HG03064 (cell line): ENCODE measurements at regions not wholly inside any gene's neighbourhood (a gene's known extent, or its start where the extent isn't known, plus 50 kb on each side); places are given as distances from the start of the nearest gene placed in this dataset.

Experiments
- ATAC-seq: cut with Tn5 transposase; IDR thresholded peaks from one replicate; pipeline ENCODE4 v1.9.1; 2021; ENCODE audit warnings: low read depth; ENCODE audit not compliant: unreplicated experiment

- no peak for ATAC-seq
These were observed 225.2 kb upstream of the RBFOX1 start for GRCh38 chr16:7107436-7107835.

DNA sequence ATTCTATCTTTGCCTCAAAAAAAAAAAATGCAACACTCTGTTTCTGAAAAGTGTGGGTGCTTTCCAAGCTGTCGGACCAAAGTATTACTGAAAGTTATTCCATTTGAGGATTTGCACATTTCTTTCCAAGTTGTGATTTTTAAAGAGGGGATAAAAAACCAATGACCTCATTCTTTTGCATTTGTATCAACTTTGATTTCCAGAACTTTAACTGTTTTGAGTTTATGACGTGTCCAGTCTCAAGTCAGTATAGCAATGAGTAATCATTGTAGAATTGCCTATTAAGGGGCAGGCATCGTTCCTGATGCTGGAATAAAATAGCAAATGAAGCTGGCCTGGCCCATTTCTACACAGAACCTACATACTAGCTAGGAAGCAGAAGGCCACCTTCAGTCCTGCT lies 229.6 kb upstream of the RBFOX1 start:
- no peak for ATAC-seq

GRCh38 chr16:7101054-7101453 lies 231.6 kb upstream of the RBFOX1 start:
- ATAC-seq = no peak

GRCh38 chr16:7097518-7097917 lies 235.1 kb upstream of the RBFOX1 start:
- no peak for ATAC-seq

- ATAC-seq = no peak
These were observed 239.1 kb upstream of the RBFOX1 start for GRCh38 chr16:7093511-7093910.

- ATAC-seq = no peak
These were observed 242.0 kb upstream of the RBFOX1 start for GRCh38 chr16:7090628-7091115.

DNA sequence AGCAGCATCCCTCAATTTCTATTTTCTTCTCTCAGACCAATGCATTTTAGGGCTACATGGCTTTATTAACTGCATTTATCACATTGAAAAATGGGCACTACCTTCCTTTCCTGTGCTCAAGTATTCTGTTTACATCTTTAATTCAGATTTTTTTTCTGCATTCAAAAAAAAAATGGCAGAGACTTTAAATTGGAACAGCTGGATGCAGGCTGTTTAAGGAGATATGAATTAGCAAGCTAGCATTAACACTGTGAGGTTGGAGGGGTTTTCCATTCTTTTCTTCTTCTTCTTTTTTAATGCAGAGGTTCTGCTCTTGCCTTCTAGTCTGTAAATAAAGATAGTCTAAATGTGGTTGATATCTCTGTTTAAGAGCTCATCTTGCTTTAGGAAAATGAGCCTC lies 242.9 kb upstream of the RBFOX1 start:
- ATAC-seq = no peak

DNA sequence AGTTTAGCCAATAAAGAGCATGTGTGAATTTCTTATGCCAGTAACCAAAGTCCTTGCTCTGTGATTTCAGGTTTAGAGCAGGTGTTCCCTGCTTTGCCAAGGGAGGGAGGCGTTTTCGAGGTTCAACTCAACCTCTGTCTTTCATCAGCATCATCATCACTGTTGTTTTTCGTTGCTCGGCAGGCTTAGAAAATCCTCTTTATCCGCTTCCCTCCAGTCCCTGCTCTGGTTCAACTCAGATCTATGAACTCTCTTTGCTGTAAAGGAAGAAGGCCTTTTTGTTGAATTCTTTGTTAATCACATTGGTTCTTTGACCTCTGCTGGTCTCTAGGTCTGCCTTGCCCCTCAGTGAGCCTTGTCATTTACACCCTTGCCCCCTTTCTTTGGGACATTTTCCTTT lies 243.9 kb upstream of the RBFOX1 start:
- ATAC-seq = no peak

GRCh38 chr16:7086822-7087616 lies 245.6 kb upstream of the RBFOX1 start:
- ATAC-seq = no peak

GRCh38 chr16:7085776-7086175 lies 246.9 kb upstream of the RBFOX1 start:
- no peak for ATAC-seq

GRCh38 chr16:7083096-7083495 lies 249.5 kb upstream of the RBFOX1 start:
- ATAC-seq = no peak

- ATAC-seq = no peak
These were observed 255.0 kb upstream of the RBFOX1 start for GRCh38 chr16:7077636-7078035.

DNA sequence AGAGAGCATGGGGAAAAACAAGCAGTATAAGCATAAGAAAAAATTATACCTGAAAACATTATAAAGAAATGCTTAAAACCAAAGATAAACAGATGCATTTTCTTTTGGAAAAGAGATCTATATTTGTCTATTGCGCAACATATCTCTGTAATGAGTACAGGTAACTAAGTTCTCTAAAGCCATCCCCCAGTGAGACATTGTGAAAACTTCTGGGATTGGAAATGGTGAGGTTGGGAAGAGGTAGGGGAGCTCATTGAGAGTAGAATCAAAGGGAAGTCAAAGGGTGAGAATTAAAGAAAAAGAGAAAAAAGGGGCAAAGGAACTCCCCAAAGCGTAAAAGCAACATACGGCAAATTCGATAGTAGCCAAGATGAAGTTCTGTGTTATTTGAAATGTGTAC lies 257.9 kb upstream of the RBFOX1 start:
- no peak for ATAC-seq

GRCh38 chr16:7057458-7057857 lies 275.2 kb upstream of the RBFOX1 start:
- ATAC-seq = no peak

- no peak for ATAC-seq
These were observed 277.2 kb upstream of the RBFOX1 start for GRCh38 chr16:7055443-7055842.

DNA sequence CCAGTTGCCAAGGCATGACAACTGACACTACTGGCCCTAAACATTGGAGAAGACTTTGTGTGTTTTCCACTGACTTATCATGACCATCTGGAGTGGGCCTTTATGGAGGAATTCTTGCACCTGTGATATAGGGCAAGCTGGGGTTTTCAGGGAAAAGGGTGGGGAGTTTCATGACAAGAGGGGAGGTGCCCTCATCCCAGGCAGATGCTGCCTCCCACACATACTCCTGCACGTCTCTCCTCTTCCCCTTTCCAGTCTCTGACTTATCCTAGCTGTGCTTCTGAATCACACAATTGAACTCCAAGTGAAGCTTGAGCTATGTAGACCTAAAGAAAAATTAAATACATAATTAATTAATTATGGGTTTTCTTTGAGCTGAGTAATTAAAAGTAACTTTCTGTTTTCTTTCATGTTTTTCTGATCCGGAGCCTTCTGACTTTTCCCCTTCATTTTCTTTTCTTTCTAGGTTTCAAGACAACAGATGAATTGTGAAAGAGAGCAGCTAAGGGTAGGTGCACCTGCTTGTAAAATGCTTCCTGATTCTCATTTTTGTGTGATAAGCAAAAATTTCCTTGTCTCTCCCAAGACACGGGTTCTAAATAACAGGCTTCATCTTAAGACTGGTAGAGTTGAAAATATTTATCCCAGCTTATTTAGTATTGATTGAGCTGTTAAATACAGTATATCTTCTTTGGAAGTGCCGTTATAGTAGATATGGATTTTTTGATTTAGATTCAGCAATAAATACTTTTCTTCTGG lies 280.9 kb upstream of the RBFOX1 start:
- no peak for ATAC-seq

DNA sequence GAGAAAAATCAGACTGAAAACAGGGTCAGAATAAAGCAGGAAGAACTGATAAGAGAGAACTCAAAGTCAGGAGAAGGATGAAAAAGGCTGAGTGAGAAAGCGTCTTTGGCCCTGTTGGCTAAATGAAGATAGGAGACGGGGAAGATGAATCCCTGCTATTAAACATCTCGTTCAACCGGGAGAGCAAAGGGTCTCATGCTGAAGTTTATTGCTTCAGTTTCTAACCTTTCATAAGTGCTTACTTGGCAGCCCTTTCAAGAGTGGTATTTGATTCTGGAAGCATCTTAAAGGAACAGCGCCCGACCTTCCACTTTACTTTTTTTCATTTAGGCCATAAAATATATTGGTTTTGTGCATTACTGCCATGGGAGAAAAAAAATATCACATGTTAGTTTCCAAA lies 288.3 kb upstream of the RBFOX1 start:
- no peak for ATAC-seq

DNA sequence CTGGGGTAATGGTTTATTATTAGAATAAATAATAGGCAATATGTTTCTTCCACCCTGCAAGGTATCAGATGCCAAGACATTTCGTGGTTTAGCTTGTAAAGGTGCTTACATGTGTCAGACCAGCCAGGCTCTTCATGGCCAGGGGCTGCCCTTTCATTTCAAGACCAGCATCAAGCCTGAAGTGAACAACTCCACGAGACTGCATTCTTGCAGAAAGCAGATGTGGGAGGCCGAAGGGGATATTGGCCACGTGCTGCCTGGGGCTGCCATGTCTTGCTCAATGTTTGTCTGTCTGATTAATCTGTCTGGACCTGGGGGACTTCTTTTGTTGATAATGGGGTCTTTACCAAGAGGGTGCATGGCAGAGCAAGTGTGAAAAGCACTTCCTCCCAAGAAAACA lies 294.2 kb upstream of the RBFOX1 start:
- ATAC-seq = no peak

DNA sequence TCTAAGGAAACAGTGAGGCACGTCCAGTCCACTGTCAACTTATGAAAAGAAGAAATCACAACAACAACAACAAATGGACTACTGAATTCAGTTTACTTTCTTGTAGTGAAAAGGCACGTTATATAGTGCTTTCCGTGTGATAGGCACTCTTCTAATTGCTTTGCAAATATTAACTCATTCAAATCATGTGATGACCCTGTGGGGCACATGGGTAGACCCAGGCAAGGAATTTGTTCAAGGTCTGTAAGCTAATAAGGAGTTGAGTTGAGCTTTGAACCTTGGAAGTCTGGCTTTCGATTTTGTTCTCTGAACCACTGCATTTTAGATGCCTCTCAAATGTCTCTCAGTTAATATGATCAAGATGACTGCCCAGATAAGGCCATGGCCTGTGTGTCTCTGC lies 295.1 kb upstream of the RBFOX1 start:
- ATAC-seq = no peak

DNA sequence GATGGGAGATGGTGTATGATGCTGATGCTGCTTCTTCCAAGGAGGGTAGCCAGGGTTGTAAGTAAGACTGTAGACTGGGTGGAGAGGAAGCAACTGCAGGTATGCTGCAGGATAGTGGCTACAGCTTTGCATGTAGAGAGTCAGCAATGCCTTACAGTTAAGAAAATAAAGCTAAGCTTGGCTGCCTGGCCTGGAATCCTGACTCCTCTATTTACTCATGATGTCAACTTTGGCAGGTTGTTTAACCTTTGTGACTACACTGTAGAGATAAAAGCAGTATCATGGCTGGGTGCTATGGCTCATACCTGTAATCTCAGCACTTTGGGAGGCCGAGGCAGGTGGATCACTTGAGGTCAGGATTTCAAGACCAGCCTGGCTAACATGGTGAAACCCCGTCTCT lies 301.6 kb upstream of the RBFOX1 start:
- ATAC-seq = no peak

- no peak for ATAC-seq
These were observed 305.2 kb upstream of the RBFOX1 start for GRCh38 chr16:7027401-7027800.

- ATAC-seq = no peak
These were observed 306.0 kb upstream of the RBFOX1 start for GRCh38 chr16:7026639-7027038.
